Activated T-helper 2 cell treated with anti-CD3 and anti-CD28 coated beads, Interferon-gamma antibody, Interleukin-2, Interleukin-4, amounts not matched to agents 10 μg/mL and 5 μg/mL and 100 μg/mL, durations not matched to agents 14 hours and 24 hours and 36 hours (primary cell): ENCODE measurements at regions not wholly inside any gene's neighbourhood (a gene's known extent, or its start where the extent isn't known, plus 50 kb on each side); places are given as distances from the start of the nearest gene placed in this dataset.

Source experiments
- DNase-seq: peaks from one replicate; pipeline ENCODE4 v3.0.0; 2021; ENCODE audit warnings: low spot score
- H3K27ac Mint-ChIP-seq: one replicate; pipeline ENCODE4 v1.8.0; 2021; ENCODE audit warnings: mixed read lengths
- H3K27me3 Mint-ChIP-seq: one replicate; pipeline ENCODE4 v1.8.0; 2021; ENCODE audit warnings: low read depth, mixed read lengths
- H3K36me3 Mint-ChIP-seq: one replicate; pipeline ENCODE4 v1.8.0; 2021; ENCODE audit warnings: low read depth, mixed read lengths
- H3K4me1 Mint-ChIP-seq: one replicate; pipeline ENCODE4 v1.8.0; 2021; ENCODE audit warnings: low read depth, mixed read lengths
- H3K4me3 Mint-ChIP-seq: one replicate; pipeline ENCODE4 v1.8.0; 2021; ENCODE audit warnings: low read depth, mild to moderate bottlenecking, moderate library complexity, mixed read lengths
- H3K9me3 Mint-ChIP-seq: one replicate; pipeline ENCODE4 v1.8.0; 2021; ENCODE audit warnings: mixed read lengths
- intact Hi-C: fragments of 100-400 bp; cut with micrococcal nuclease; formaldehyde crosslinking; loops from one replicate; pipeline ENCODE4 v1.15.1; 2023

- no peaks in the 10 kb centered on the region for H3K27me3 Mint-ChIP-seq
- H3K4me3 Mint-ChIP-seq, result no peak overlapping the region
- no peaks in the 10 kb centered on the region for H3K36me3 Mint-ChIP-seq
- DNase-seq, result no peak
- H3K4me1 Mint-ChIP-seq, result no peaks in the 10 kb centered on the region
- H3K9me3 Mint-ChIP-seq, result peaks cover 4% of the 10 kb centered on the region
- H3K27ac Mint-ChIP-seq, result no peak overlapping the region
- intact Hi-C loops, result no loop called here
Observed at GRCh38 chr6:103799971-103800670, 1059.6 kb downstream of the HACE1 start.

GRCh38 chr6:103798166-103798565, 1061.6 kb downstream of the HACE1 start:
- H3K4me3 Mint-ChIP-seq, result no peak overlapping the region
- no peaks in the 10 kb centered on the region for H3K27me3 Mint-ChIP-seq
- intact Hi-C loops, result no loop called here
- no peaks in the 10 kb centered on the region for H3K9me3 Mint-ChIP-seq
- no peaks in the 10 kb centered on the region for H3K4me1 Mint-ChIP-seq
- no peak for DNase-seq
- no peak overlapping the region for H3K27ac Mint-ChIP-seq
- H3K36me3 Mint-ChIP-seq, result no peaks in the 10 kb centered on the region

DNA sequence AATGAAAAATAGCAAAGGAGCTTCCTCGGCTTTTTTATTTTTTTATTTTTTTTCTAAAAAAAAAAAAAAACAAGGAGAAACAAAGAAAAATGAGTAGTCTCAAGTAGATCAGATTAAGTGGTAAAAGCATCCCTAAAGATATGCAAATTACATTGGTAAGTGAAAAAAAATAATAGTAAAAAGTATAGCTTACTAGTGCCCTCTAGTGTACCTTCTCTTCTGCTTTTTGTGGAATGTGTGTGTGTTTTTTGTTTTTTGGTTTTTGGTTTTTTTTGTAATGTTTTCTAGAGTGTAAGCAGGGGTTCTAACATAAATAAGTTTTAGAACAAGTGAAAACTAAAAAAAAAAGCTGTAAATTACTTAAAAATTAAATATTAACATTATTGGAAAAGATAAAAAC, 1062.0 kb downstream of the HACE1 start:
- intact Hi-C loops, result no loop called here

GRCh38 chr6:103791458-103791857, 1068.3 kb downstream of the HACE1 start:
- H3K4me3 Mint-ChIP-seq, result no peak overlapping the region
- H3K4me1 Mint-ChIP-seq, result no peaks in the 10 kb centered on the region
- no peaks in the 10 kb centered on the region for H3K9me3 Mint-ChIP-seq
- DNase-seq, result no peak
- H3K27ac Mint-ChIP-seq, result no peak overlapping the region
- no peaks in the 10 kb centered on the region for H3K27me3 Mint-ChIP-seq
- intact Hi-C loops, result no loop called here
- no peaks in the 10 kb centered on the region for H3K36me3 Mint-ChIP-seq

More for the DNA sequence above, 1062.0 kb downstream of the HACE1 start:
- no peaks in the 10 kb centered on the region for H3K4me1 Mint-ChIP-seq
- no peak overlapping the region for H3K4me3 Mint-ChIP-seq
- no peaks in the 10 kb centered on the region for H3K36me3 Mint-ChIP-seq
- H3K27ac Mint-ChIP-seq, result no peak overlapping the region
- no peak for DNase-seq
- H3K27me3 Mint-ChIP-seq, result no peaks in the 10 kb centered on the region
- H3K9me3 Mint-ChIP-seq, result no peaks in the 10 kb centered on the region

GRCh38 chr6:103784117-103784516, 1075.6 kb downstream of the HACE1 start:
- Mint-ChIP-seq H3K9me3 (no peaks in the 10 kb centered on the region), H3K36me3 (no peaks in the 10 kb centered on the region), H3K27ac (no peak overlapping the region), H3K4me1 (no peaks in the 10 kb centered on the region), H3K4me3 (no peak overlapping the region), H3K27me3 (no peaks in the 10 kb centered on the region)
- no peak for DNase-seq
- intact Hi-C loops, result no loop called here

- Mint-ChIP-seq H3K27me3 (no peaks in the 10 kb centered on the region), H3K4me1 (no peaks in the 10 kb centered on the region), H3K27ac (no peak overlapping the region), H3K36me3 (no peaks in the 10 kb centered on the region), H3K9me3 (no peaks in the 10 kb centered on the region), H3K4me3 (no peak overlapping the region)
- intact Hi-C loops, result no loop called here
- no peak for DNase-seq
Observed at GRCh38 chr6:103783329-103783728, 1076.4 kb downstream of the HACE1 start.

DNA sequence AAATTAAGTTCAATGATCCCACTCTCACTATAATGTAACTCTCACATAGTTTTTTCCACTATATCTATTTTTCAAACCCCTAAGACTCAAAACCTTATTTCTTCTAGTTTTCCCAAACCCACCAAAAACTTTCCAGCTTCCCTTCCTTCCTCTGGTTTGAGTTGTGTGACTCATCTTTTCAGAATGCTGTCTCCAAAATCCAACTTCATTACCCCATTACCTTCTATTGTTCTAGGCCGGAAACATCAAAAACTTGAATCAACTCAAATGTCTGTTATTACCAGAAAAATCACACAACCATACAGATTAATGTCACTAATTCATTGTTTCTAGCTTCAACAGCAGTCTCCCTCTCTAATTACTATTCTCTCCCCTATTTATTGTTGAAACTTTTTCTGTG, 1090.3 kb downstream of the HACE1 start:
- DNase-seq, result no peak
- Mint-ChIP-seq H3K27me3 (no peaks in the 10 kb centered on the region), H3K9me3 (no peaks in the 10 kb centered on the region), H3K27ac (no peak overlapping the region), H3K4me3 (no peak overlapping the region), H3K36me3 (no peaks in the 10 kb centered on the region), H3K4me1 (no peaks in the 10 kb centered on the region)
- intact Hi-C loops, result no loop called here

- no peak for DNase-seq
- H3K9me3 Mint-ChIP-seq, result peaks cover 5% of the 10 kb centered on the region
Observed at GRCh38 chr6:103750603-103751002, 1109.1 kb downstream of the HACE1 start.

GRCh38 chr6:103734016-103734415, 1125.7 kb downstream of the HACE1 start:
- no peak for DNase-seq
- H3K4me3 Mint-ChIP-seq, result no peak overlapping the region
- H3K4me1 Mint-ChIP-seq, result no peaks in the 10 kb centered on the region
- peaks cover 4% of the 10 kb centered on the region for H3K9me3 Mint-ChIP-seq
- H3K27ac Mint-ChIP-seq, result no peak overlapping the region
- no peaks in the 10 kb centered on the region for H3K36me3 Mint-ChIP-seq
- H3K27me3 Mint-ChIP-seq, result no peaks in the 10 kb centered on the region
- intact Hi-C loops, result no loop called here

More at GRCh38 chr6:103750603-103751002, 1109.1 kb downstream of the HACE1 start:
- Mint-ChIP-seq H3K4me3 (no peak overlapping the region), H3K36me3 (no peaks in the 10 kb centered on the region), H3K4me1 (no peaks in the 10 kb centered on the region), H3K27ac (no peak overlapping the region), H3K27me3 (no peaks in the 10 kb centered on the region)
- intact Hi-C loops, result no loop called here

GRCh38 chr6:103729658-103730057, 1130.1 kb downstream of the HACE1 start:
- intact Hi-C loops, result no loop called here
- H3K4me1 Mint-ChIP-seq, result no peaks in the 10 kb centered on the region
- H3K9me3 Mint-ChIP-seq, result peaks cover 4% of the 10 kb centered on the region
- no peak overlapping the region for H3K4me3 Mint-ChIP-seq
- no peak overlapping the region for H3K27ac Mint-ChIP-seq
- no peaks in the 10 kb centered on the region for H3K27me3 Mint-ChIP-seq
- DNase-seq, result no peak
- no peaks in the 10 kb centered on the region for H3K36me3 Mint-ChIP-seq

DNA sequence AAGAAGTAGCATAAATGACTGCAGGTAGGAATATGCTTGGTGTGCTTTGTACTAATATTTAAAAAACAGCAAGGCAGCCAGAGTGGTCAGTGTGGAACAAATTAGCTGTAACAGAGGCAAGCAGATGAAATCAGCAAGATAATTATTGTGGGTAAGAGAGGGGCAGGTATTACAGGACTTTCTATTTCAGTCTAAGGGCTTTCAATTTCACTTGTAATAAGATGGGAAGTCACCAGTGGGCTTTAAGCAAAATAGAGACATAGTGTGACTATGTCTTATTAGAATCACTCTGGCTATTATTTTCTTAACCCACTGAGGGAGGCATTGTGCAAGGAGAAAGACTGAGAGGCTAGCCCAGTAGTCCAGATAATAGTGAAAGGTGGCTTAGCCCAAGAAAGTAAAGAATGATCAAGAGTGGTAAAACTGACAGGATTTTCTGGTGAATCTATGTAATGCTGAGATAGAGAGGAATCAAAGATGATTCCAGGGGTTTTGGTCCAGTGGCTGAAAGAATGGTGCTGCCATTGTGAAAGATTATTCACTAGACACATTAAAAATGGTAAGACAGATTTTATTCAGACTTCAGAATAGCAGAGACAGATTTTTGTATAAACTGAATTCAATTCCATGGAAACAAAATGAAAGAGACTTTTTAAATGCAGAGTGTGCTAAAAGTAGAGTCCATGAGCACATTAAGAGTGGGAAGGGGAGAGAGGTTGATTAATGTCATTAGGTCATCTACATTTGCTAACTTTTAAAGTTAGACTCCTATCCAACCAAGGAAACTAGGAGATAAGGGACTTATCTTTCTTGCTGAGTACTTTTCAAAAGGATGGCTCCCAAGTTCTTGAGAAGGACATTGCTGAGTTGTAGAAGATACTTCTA, 1136.0 kb downstream of the HACE1 start:
- no peaks in the 10 kb centered on the region for H3K9me3 Mint-ChIP-seq
- intact Hi-C loops, result no loop called here
- no peaks in the 10 kb centered on the region for H3K27me3 Mint-ChIP-seq
- H3K4me1 Mint-ChIP-seq, result no peaks in the 10 kb centered on the region
- H3K27ac Mint-ChIP-seq, result no peak overlapping the region
- no peak for DNase-seq
- H3K36me3 Mint-ChIP-seq, result no peaks in the 10 kb centered on the region
- no peak overlapping the region for H3K4me3 Mint-ChIP-seq

DNA sequence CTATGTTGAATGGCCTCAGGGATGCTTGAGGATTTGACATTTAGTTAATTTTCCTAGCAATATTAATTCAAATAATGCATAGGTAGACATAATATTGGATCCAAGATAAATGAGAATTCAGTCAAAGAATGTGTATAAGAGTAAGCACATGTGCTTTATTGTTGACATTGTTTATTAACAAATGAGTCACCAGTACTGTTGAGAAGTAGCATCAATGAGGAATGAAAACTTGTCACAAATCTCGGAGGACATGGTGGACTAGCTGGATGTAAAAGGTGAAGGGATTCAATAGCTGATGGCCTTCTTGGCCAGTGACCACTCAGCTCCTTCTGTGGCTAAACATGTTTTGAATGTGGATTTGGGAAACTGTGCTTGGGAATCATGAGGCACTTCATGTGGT, 1137.0 kb downstream of the HACE1 start:
- intact Hi-C loops, result no loop called here
- DNase-seq, result no peak
- H3K9me3 Mint-ChIP-seq, result no peaks in the 10 kb centered on the region
- H3K27me3 Mint-ChIP-seq, result no peaks in the 10 kb centered on the region
- H3K4me3 Mint-ChIP-seq, result no peak overlapping the region
- H3K4me1 Mint-ChIP-seq, result no peaks in the 10 kb centered on the region
- H3K27ac Mint-ChIP-seq, result no peak overlapping the region
- no peaks in the 10 kb centered on the region for H3K36me3 Mint-ChIP-seq

DNA sequence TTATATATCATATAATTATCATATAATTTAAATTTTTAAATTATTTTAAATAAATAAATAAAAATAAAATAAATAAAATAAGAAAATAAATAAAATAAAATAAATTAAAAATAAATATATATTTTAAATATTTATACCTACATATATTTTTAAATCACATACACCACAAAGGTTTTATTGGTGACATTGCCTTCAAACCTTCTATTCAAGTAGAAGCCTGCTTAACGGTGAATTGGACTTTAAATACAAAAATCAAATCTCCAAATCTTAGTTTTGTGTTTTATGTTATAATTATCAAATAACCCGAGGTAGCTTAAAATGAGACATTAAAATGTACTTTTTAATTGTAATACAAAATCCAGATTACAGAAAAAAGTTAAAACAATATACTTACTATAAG, 1137.8 kb downstream of the HACE1 start:
- no peak for DNase-seq
- Mint-ChIP-seq H3K9me3 (no peaks in the 10 kb centered on the region), H3K36me3 (no peaks in the 10 kb centered on the region), H3K27ac (no peak overlapping the region), H3K4me3 (no peak overlapping the region), H3K27me3 (no peaks in the 10 kb centered on the region), H3K4me1 (no peaks in the 10 kb centered on the region)
- intact Hi-C loops, result no loop called here
